HG02970 (cell line): ENCODE measurements at regions not wholly inside any gene's neighbourhood (a gene's known extent, or its start where the extent isn't known, plus 50 kb on each side); places are given as distances from the start of the nearest gene placed in this dataset.

Experiments used
- ATAC-seq: cut with Tn5 transposase; IDR thresholded peaks from one replicate; pipeline ENCODE4 v1.9.1; 2021; ENCODE audit warnings: mild to moderate bottlenecking, moderate library complexity, moderate number of reproducible peaks; ENCODE audit not compliant: unreplicated experiment, low FRiP score

DNA sequence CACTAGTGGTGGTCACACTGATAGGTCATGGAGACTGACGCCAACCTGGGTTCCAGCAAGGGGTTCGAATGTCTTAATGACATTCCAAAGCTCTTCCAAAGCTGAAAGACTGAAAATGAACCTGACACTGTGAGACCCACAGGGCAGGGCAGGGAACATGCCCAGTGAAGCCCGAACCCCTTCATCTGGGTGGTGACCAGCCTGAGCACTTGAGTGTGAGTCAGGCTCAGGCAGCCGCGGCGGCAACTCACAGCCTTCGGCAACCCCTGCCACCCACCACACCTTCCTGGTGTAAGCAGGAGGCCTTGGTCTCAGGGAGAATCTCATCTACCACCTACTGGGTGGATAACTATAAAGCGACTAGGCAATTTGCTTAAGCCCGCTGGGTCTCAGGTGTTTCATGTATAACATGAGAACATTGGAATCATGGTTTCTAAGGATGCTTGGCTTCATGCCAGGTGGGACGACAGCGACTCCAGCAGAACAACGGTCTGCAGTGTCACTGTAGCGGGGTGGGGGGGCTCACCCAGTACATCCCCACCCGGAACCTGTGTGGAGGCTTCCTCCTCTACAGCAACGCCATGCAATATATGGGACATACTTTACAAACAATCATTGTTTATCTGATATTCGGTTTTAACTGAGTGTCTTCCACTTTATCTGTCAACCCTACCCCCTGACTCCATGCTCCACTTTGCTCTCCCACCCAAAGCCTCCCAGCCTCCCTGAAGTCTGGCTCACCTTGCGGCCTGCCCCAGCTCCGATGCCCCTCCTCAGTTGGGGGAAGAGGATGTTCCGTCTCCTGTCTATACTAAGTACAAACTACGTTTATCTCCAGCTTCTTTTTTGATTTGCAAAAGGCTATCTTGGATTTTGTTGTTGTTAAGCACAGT, 125.0 kb upstream of the MEF2A start:
- no peak for ATAC-seq

- no peak for ATAC-seq
Observed at GRCh38 chr15:99441444-99441800, 124.4 kb upstream of the MEF2A start.

GRCh38 chr15:99441871-99442251, 123.9 kb upstream of the MEF2A start:
- ATAC-seq = no peak

DNA sequence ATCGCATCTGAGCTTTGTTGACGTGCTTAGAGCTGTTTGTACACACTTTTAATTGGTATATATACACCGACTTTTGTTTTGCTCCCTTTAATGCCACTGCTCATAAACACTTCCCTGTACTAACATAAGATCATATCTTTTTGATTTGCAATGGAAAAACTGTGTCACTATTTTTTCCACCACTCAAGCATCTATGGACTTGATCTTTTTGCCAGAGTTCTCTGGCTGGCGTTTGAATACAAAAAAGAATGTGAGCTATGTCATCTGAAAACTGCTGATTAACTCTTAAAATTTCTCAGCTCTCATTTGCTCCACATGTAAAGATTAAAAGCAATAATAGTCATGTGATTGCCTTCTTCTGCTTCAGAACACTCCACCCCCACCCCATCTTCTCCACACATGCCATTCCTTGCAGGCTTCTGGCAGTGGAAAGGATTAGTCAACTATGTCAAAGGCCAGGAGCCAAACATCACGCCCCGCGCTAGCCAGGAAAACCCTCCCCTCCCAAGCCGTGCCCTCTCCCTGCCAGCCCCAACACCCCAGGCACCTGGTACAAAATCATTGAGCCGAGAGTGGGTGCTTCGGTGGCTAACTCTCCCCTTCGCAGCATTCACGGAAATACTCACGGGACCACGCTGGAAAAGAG, 123.4 kb upstream of the MEF2A start:
- ATAC-seq = no peak

- no peak for ATAC-seq
Observed at GRCh38 chr15:99443056-99443756, 122.6 kb upstream of the MEF2A start.

GRCh38 chr15:99443768-99444446, 121.9 kb upstream of the MEF2A start:
- ATAC-seq = no peak

GRCh38 chr15:99445272-99445850, 120.4 kb upstream of the MEF2A start:
- no peak for ATAC-seq

- ATAC-seq = no peak
Observed at GRCh38 chr15:99446565-99447496, 119.0 kb upstream of the MEF2A start.

- no peak for ATAC-seq
Observed at GRCh38 chr15:99447497-99448371, 118.0 kb upstream of the MEF2A start.

DNA sequence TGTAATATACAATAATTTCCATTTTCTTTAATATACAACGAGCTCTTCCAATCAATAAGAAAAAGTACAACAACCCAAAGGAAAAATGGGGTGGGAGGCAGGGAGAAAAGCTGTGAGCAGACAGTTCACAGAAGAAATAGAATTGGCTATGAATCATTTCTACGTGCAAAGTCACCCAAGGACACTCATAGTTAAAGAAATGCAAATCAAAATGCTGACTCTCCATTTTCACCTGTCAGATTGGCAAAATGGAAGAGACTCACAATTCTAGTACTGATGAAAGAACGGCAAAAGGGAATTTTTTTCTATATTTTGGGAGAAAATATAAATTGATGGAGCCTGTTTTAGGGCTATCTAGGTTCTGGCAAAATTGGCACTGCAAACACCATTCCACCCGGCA, 116.3 kb upstream of the MEF2A start:
- no peak for ATAC-seq

GRCh38 chr15:99450896-99451358, 114.9 kb upstream of the MEF2A start:
- ATAC-seq = no peak

GRCh38 chr15:99451484-99451883, 114.3 kb upstream of the MEF2A start:
- ATAC-seq = no peak

DNA sequence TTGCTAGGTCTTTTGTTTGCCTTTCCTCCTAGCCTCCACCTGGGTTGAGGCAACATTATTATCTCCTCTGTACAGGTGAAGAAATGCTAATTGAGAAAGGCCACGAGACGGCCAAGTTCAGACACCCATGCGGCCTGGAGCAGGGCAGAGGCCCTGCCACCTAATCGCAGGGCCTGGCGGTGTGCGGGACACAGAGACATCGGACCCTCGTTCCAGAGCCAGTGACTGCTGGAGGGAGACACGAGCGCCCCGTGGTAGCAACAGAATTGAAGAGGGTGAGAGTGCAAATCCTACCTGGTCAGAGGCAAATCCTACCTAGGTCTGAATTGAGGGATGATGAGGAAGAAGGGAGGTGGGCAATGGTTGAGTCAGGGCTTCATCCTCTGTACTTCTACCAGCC, 113.8 kb upstream of the MEF2A start:
- ATAC-seq = no peak

DNA sequence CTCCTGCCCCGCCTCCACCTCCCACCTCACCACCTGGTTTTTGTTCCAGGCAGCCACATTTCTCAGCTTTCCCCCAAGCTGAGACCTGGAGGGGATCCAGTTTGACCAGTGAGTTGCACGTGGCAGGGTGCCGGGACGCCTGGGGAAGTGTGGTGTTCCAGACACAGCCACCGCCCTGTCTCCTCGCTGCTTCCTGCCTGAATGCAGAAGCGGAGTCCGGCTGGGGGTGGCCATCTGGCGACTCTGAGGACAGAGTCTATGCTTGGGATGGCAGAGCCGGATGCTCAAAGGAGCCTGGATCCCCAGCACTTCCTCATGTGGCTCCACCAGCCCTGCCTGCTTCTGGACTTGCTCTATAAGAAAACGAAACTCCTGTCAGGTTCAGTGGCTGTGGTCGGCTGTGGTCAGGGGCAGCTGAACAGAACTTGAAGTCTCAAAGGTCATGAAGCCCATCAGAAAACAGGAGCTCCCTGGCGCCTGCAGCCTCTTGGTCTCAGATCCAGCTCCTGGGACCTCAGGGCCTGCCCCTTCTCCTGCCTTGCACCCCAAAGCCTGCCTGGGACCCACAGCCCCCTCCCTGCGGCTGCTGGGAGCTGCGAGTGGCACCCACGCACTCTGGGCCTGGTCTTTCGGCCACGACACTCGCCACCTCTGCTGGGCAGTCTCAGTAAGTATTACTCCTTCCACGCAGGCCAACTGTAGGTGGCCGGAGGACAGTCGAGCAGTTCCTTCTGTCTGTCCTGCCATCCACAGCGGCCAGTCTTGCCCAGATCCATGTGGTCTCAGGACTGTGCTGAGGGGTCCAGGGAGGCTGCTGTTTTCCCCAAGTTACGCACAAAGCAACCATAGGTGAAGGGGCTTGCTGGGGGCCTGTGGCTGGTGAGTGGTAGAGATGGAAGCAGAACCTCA, 112.8 kb upstream of the MEF2A start:
- peak; percentile 74 for ATAC-seq

- no peak for ATAC-seq
Observed at GRCh38 chr15:99453637-99454030, 112.2 kb upstream of the MEF2A start.

DNA sequence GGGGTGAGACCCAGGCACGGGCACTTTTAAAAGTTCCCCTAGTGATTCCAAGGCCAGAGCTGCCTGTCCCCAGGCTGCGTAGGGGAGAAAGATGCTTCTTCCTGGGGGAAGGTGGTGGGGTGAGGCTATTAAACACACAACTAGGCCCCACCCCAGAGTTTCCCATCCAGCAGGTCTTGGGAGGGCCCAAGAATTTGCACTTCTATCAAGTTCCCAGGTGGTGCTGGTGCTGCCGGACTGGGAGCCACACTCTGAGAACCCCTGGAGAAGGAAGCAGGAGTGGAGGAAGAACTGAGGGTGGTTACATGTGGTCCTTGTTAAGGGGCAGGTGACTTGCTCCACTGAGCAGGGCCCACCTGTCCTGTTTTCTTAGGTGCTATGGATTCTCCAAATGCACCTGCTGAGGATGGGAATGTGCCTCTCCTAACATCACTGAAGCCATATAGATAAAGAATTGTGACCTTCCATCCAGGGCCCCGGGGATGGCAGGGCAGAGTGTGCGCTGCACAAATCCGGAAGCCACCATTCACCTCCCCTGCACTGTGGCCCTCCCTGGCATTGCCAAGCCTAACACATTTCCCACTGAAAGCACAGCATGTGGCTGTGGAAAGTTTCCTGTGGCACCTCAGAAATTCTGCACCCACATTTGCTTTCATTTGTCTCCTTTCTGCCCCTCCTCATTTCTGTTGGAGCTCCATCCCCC, 111.5 kb upstream of the MEF2A start:
- no peak for ATAC-seq
